GM13976 (cell line): ENCODE measurements at regions not wholly inside any gene's neighbourhood (a gene's known extent, or its start where the extent isn't known, plus 50 kb on each side); places are given as distances from the start of the nearest gene placed in this dataset.

Source experiments
- DNase-seq: peaks from one replicate; pipeline ENCODE4 v3.0.0; 2012; ENCODE audit warnings: low spot score
- CTCF ChIP-seq: IDR thresholded peaks from 2 replicates; pipeline ENCODE4 v1.5.1; 2012; ENCODE audit warnings: borderline replicate concordance, mild to moderate bottlenecking; ENCODE audit not compliant: insufficient read depth; ENCODE audit errors: extremely low read depth, missing control alignments, control extremely low read depth
- in situ Hi-C: fragments of 300-500 bp; cut with MboI; formaldehyde crosslinking; loops from one replicate; pipeline ENCODE4 v1.12.0; 2022; ENCODE audit warnings: low sequenced_read_pairs, mixed read lengths, inconsistent platforms; ENCODE audit not compliant: unreplicated experiment

- in situ Hi-C loops, result no loop called here
- no peak for DNase-seq
- no peak for TF ChIP-seq CTCF
Observed at GRCh38 chr10:24042884-24043283, 166.1 kb upstream of the KIAA1217 start.

- in situ Hi-C loops, result no loop called here
- TF ChIP-seq CTCF, result no peak
- DNase-seq, result no peak
Observed at GRCh38 chr10:24046060-24046459, 162.9 kb upstream of the KIAA1217 start.

- TF ChIP-seq CTCF, result no peak
- DNase-seq, result no peak
- in situ Hi-C loops, result no loop called here
Observed at GRCh38 chr10:24047176-24047575, 161.8 kb upstream of the KIAA1217 start.

- DNase-seq, result no peak
- in situ Hi-C loops, result no loop called here
- TF ChIP-seq CTCF, result no peak
Observed at GRCh38 chr10:24054421-24054820, 154.5 kb upstream of the KIAA1217 start.

GRCh38 chr10:24080207-24080606, 128.7 kb upstream of the KIAA1217 start:
- no peak for DNase-seq
- no peak for TF ChIP-seq CTCF
- in situ Hi-C loops, result no loop called here

GRCh38 chr10:24086296-24087086, 122.4 kb upstream of the KIAA1217 start:
- no peak for DNase-seq
- in situ Hi-C loops, result no loop called here
- no peak for TF ChIP-seq CTCF
